ENCODE measurements at regions not wholly inside any gene's neighbourhood (a gene's known extent, or its start where the extent isn't known, plus 50 kb on each side); places are given as distances from the start of the nearest gene placed in this dataset.

DNA sequence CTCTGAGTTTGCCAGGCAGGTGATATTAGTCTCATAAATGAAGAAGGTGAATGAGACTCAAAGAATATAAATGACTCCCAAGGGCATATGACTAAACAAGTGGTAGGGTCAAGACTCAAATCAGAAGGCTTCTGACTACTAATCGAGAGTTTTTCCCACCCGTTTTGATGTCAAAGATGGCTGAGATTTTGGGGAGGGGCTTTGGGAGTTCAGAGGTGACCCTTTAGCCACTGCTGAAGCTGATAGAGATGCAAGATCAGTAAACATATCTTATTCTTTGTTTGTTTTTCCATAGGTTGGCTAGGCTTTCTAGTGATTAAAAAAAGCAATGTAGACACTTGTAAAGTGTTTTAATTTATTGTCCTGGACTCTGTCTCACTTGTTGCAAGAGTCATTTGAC lies 239.6 kb upstream of the PLEKHG7 start:
- ChIA-PET CTCF (no interaction called here), POLR2A (ENCODE audit: low non-redundant PET) (no interaction called here)
- no peaks in the 10 kb centered on the region for H3K9me3 ChIP-seq (ENCODE audit: low read depth, low read length, poor library complexity, severe bottlenecking)
- no peak overlapping the region for H3K27ac ChIP-seq (ENCODE audit: low read depth, low read length, poor library complexity, severe bottlenecking)
- no peak overlapping the region for H3K4me3 ChIP-seq (ENCODE audit: low read depth, low read length, poor library complexity, severe bottlenecking)
- no peaks in the 10 kb centered on the region for H3K27me3 ChIP-seq (replicated peaks; ENCODE audit: insufficient read depth, low read depth, low read length, poor library complexity)
- no peaks in the 10 kb centered on the region for H3K4me1 ChIP-seq (ENCODE audit: insufficient read depth, low read length, poor library complexity, severe bottlenecking)
- TF ChIP-seq, protein P1, sequence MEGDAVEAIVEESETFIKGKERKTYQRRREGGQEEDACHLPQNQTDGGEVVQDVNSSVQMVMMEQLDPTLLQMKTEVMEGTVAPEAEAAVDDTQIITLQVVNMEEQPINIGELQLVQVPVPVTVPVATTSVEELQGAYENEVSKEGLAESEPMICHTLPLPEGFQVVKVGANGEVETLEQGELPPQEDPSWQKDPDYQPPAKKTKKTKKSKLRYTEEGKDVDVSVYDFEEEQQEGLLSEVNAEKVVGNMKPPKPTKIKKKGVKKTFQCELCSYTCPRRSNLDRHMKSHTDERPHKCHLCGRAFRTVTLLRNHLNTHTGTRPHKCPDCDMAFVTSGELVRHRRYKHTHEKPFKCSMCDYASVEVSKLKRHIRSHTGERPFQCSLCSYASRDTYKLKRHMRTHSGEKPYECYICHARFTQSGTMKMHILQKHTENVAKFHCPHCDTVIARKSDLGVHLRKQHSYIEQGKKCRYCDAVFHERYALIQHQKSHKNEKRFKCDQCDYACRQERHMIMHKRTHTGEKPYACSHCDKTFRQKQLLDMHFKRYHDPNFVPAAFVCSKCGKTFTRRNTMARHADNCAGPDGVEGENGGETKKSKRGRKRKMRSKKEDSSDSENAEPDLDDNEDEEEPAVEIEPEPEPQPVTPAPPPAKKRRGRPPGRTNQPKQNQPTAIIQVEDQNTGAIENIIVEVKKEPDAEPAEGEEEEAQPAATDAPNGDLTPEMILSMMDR (conservative IDR thresholded peaks at IDR 0.05; ENCODE audit: low read depth, low read length) = no peak
- no peak for TF ChIP-seq EZH2 (IDR thresholded peaks at IDR 0.05; ENCODE audit: borderline replicate concordance, low read depth, low read length, poor library complexity, severe bottlenecking)
- no peaks in the 10 kb centered on the region for H3K36me3 ChIP-seq (ENCODE audit: insufficient read depth, low read length, poor library complexity, severe bottlenecking)
- BruUV-seq (replicated peaks) = no TSS peak
- intact Hi-C loops (cut with micrococcal nuclease; ENCODE audit: unreplicated experiment) = no loop called here
- DNase-seq (ENCODE audit: low spot score) = no peak

DNA sequence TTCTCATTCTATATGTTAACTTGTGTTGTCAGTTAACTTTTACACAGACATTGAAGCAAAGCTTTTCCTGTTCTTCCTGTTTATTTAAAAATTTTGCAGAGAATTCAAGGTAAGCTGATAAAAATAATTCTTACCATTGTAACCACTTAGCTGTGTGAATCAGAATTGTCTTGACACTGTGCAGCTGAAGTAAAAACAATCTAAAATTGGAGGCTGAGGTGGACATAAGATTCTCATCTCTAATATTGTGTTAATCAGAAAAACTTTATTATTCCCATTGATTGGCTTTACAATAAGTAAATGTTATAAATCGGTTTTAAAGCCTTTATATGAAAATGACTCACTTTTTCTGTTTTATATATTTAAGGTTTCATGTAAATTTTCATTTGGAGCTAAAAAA lies 240.3 kb upstream of the PLEKHG7 start:
- no peaks in the 10 kb centered on the region for H3K9me3 ChIP-seq (ENCODE audit: low read depth, low read length, poor library complexity, severe bottlenecking)
- no peaks in the 10 kb centered on the region for H3K4me1 ChIP-seq (ENCODE audit: insufficient read depth, low read length, poor library complexity, severe bottlenecking)
- TF ChIP-seq EZH2 (IDR thresholded peaks at IDR 0.05; ENCODE audit: borderline replicate concordance, low read depth, low read length, poor library complexity, severe bottlenecking) = no peak
- TF ChIP-seq, protein P1 (conservative IDR thresholded peaks at IDR 0.05; ENCODE audit: low read depth, low read length) = no peak
- H3K27ac ChIP-seq (ENCODE audit: low read depth, low read length, poor library complexity, severe bottlenecking) = no peak overlapping the region
- no peak overlapping the region for H3K4me3 ChIP-seq (ENCODE audit: low read depth, low read length, poor library complexity, severe bottlenecking)
- BruUV-seq (replicated peaks) = no TSS peak
- intact Hi-C loops (cut with micrococcal nuclease; ENCODE audit: unreplicated experiment) = no loop called here
- no peak for DNase-seq (ENCODE audit: low spot score)
- no peaks in the 10 kb centered on the region for H3K36me3 ChIP-seq (ENCODE audit: insufficient read depth, low read length, poor library complexity, severe bottlenecking)
- ChIA-PET CTCF (interaction anchor here (0.6 kb wide), 1 partner anchor 19 kb away, joined by 3 read pairs; no protein-coding TSS in a partner anchor), POLR2A (ENCODE audit: low non-redundant PET) (no interaction called here)
- H3K27me3 ChIP-seq (replicated peaks; ENCODE audit: insufficient read depth, low read depth, low read length, poor library complexity) = no peaks in the 10 kb centered on the region

DNA sequence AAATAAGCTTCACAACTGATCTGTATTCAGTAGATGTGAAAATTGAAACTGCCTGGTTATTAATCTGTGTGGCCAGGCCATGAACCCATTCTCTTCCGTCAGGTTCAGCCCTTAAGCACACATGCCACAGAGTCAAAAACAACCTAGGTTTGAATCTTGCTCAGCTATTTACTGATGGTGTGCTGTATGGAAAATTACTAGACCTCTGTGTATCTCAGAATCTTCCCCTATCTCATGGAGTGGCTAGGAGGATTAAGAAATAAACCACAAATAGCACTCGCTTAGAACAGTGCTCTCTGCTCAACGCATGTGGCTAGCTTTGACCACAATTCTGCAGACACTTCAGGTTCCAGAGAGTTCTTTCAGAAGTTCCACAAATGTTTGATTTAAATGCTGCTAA lies 240.7 kb upstream of the PLEKHG7 start:
- intact Hi-C loops (cut with micrococcal nuclease; ENCODE audit: unreplicated experiment) = no loop called here
- ChIA-PET POLR2A (ENCODE audit: low non-redundant PET) (no interaction called here), CTCF (interaction anchor here (0.6 kb wide), 1 partner anchor 18 kb away, joined by 3 read pairs; no protein-coding TSS in a partner anchor)
- no peaks in the 10 kb centered on the region for H3K4me1 ChIP-seq (ENCODE audit: insufficient read depth, low read length, poor library complexity, severe bottlenecking)
- no peak for DNase-seq (ENCODE audit: low spot score)
- no peaks in the 10 kb centered on the region for H3K9me3 ChIP-seq (ENCODE audit: low read depth, low read length, poor library complexity, severe bottlenecking)
- no peak overlapping the region for H3K27ac ChIP-seq (ENCODE audit: low read depth, low read length, poor library complexity, severe bottlenecking)
- H3K27me3 ChIP-seq (replicated peaks; ENCODE audit: insufficient read depth, low read depth, low read length, poor library complexity) = no peaks in the 10 kb centered on the region
- no TSS peak for BruUV-seq (replicated peaks)
- H3K36me3 ChIP-seq (ENCODE audit: insufficient read depth, low read length, poor library complexity, severe bottlenecking) = no peaks in the 10 kb centered on the region
- H3K4me3 ChIP-seq (ENCODE audit: low read depth, low read length, poor library complexity, severe bottlenecking) = no peak overlapping the region
- no peak for TF ChIP-seq EZH2 (IDR thresholded peaks at IDR 0.05; ENCODE audit: borderline replicate concordance, low read depth, low read length, poor library complexity, severe bottlenecking)
- TF ChIP-seq, protein P1 (conservative IDR thresholded peaks at IDR 0.05; ENCODE audit: low read depth, low read length) = no peak

All from A673 (cell line).